Activated naive CD4-positive, alpha-beta T cell treated with anti-CD3 and anti-CD28 coated beads, Interleukin-2, amount 50 U/mL, for 16 hours (primary cell): ENCODE measurements at regions not wholly inside any gene's neighbourhood (a gene's known extent, or its start where the extent isn't known, plus 50 kb on each side); places are given as distances from the start of the nearest gene placed in this dataset.
"Not testable (repeated sequence)": the region's sequence is repeated elsewhere in the genome, so short reads cannot be mapped to it uniquely, and the experiment has no call there.

Source experiments
- DNase-seq: peaks from one replicate; pipeline ENCODE4 v3.0.0-alpha.2; 2020

GRCh38 chr14:71618047-71618446, 314.2 kb upstream of the RGS6 start:
- DNase-seq = no peak

GRCh38 chr14:71618716-71619115, 313.5 kb upstream of the RGS6 start:
- no peak for DNase-seq

GRCh38 chr14:71619472-71619871, 312.8 kb upstream of the RGS6 start:
- DNase-seq = no peak

GRCh38 chr14:71620401-71620800, 311.8 kb upstream of the RGS6 start:
- no peak for DNase-seq

- DNase-seq = no peak
These were observed 311.0 kb upstream of the RGS6 start for GRCh38 chr14:71621276-71621675.

- no peak for DNase-seq
These were observed 310.1 kb upstream of the RGS6 start for GRCh38 chr14:71621980-71622605.

GRCh38 chr14:71623939-71624338, 308.3 kb upstream of the RGS6 start:
- no peak for DNase-seq

GRCh38 chr14:71625175-71625574, 307.1 kb upstream of the RGS6 start:
- no peak for DNase-seq

- DNase-seq = no peak
These were observed 306.1 kb upstream of the RGS6 start for GRCh38 chr14:71625891-71626701.

GRCh38 chr14:71628433-71628832, 303.8 kb upstream of the RGS6 start:
- no peak for DNase-seq

GRCh38 chr14:71629250-71629649, 303.0 kb upstream of the RGS6 start:
- no peak for DNase-seq

GRCh38 chr14:71629765-71630492, 302.3 kb upstream of the RGS6 start:
- DNase-seq = no peak

- not testable (repeated sequence) for DNase-seq
These were observed 301.2 kb upstream of the RGS6 start for GRCh38 chr14:71631030-71631429.

GRCh38 chr14:71632440-71632946, 299.7 kb upstream of the RGS6 start:
- no peak for DNase-seq

- no peak for DNase-seq
These were observed 296.2 kb upstream of the RGS6 start for GRCh38 chr14:71636076-71636475.

GRCh38 chr14:71636820-71637471, 295.3 kb upstream of the RGS6 start:
- no peak for DNase-seq

GRCh38 chr14:71638523-71639196, 293.6 kb upstream of the RGS6 start:
- DNase-seq = no peak

- no peak for DNase-seq
These were observed 289.5 kb upstream of the RGS6 start for GRCh38 chr14:71642715-71643114.

- no peak for DNase-seq
These were observed 286.6 kb upstream of the RGS6 start for GRCh38 chr14:71645656-71646055.

GRCh38 chr14:71646518-71646917, 285.7 kb upstream of the RGS6 start:
- DNase-seq = no peak

- DNase-seq = no peak
These were observed 285.0 kb upstream of the RGS6 start for GRCh38 chr14:71647086-71647784.

GRCh38 chr14:71648725-71649124, 283.5 kb upstream of the RGS6 start:
- DNase-seq = no peak
